ENCODE measurements at regions not wholly inside any gene's neighbourhood (a gene's known extent, or its start where the extent isn't known, plus 50 kb on each side); places are given as distances from the start of the nearest gene placed in this dataset.

GRCh38 chr1:5650283-5651026, 341.8 kb downstream of the NPHP4 start:
- TF ChIP-seq NFYB (CRISPR knock-in tag; conservative IDR thresholded peaks at IDR 0.05; ENCODE audit: low read depth) = no peak
- no peak for TF ChIP-seq CTCF (IDR thresholded peaks at IDR 0.05)
- TF ChIP-seq STAT6 (CRISPR knock-in tag; conservative IDR thresholded peaks at IDR 0.05; ENCODE audit: low read depth) = no peak
- TF ChIP-seq, protein P1, sequence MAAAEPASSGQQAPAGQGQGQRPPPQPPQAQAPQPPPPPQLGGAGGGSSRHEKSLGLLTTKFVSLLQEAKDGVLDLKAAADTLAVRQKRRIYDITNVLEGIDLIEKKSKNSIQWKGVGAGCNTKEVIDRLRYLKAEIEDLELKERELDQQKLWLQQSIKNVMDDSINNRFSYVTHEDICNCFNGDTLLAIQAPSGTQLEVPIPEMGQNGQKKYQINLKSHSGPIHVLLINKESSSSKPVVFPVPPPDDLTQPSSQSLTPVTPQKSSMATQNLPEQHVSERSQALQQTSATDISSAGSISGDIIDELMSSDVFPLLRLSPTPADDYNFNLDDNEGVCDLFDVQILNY (CRISPR knock-in tag; IDR thresholded peaks at IDR 0.05) = no peak
- TF ChIP-seq, protein P2, sequence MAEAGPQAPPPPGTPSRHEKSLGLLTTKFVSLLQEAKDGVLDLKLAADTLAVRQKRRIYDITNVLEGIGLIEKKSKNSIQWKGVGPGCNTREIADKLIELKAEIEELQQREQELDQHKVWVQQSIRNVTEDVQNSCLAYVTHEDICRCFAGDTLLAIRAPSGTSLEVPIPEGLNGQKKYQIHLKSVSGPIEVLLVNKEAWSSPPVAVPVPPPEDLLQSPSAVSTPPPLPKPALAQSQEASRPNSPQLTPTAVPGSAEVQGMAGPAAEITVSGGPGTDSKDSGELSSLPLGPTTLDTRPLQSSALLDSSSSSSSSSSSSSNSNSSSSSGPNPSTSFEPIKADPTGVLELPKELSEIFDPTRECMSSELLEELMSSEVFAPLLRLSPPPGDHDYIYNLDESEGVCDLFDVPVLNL (CRISPR knock-in tag; IDR thresholded peaks at IDR 0.05; ENCODE audit: borderline replicate concordance, low read depth) = no peak
- no peak for TF ChIP-seq ZNF138 (CRISPR knock-in tag; conservative IDR thresholded peaks at IDR 0.05)
- TF ChIP-seq E2F1 (CRISPR knock-in tag; IDR thresholded peaks at IDR 0.05) = no peak
- TF ChIP-seq CREB1 (CRISPR knock-in tag; IDR thresholded peaks at IDR 0.05) = no peak
- TF ChIP-seq, protein P3, sequence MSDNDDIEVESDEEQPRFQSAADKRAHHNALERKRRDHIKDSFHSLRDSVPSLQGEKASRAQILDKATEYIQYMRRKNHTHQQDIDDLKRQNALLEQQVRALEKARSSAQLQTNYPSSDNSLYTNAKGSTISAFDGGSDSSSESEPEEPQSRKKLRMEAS (CRISPR knock-in tag; IDR thresholded peaks at IDR 0.05) = no peak

All from WTC11 (cell line).